ENCODE measurements at regions not wholly inside any gene's neighbourhood (a gene's known extent, or its start where the extent isn't known, plus 50 kb on each side); places are given as distances from the start of the nearest gene placed in this dataset.

DNA sequence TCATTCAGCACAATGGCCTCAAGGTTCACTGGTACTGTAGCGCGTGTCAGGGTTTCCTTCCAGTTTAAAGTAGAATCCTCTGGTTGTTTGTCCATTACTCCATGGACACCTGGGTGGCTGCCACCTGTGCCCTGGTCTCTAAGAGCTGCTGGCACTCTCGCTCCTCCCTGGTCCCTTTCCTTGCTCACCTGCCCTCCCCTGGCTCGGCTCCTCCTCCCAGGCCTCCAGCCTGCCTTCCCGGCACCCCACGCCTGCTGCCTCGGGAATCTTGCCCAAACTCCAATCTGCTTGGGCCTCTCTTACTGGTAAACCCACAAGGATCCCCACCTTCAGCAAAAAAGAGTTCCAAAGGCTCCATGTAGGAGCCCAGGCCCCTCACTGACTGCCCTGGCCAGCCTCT, 154.4 kb upstream of the DIO3 start:
- Histone ChIP-seq H3K36me3 (no peaks in the 10 kb centered on the region), H3K27me3 (no peaks in the 10 kb centered on the region), H3K9me3 (no peaks in the 10 kb centered on the region), H3K4me3 (ENCODE audit: low read depth, low read length) (no peak overlapping the region), H3K4me1 (no peaks in the 10 kb centered on the region)
- DNase-seq: no peak
- TF ChIP-seq, protein P1, sequence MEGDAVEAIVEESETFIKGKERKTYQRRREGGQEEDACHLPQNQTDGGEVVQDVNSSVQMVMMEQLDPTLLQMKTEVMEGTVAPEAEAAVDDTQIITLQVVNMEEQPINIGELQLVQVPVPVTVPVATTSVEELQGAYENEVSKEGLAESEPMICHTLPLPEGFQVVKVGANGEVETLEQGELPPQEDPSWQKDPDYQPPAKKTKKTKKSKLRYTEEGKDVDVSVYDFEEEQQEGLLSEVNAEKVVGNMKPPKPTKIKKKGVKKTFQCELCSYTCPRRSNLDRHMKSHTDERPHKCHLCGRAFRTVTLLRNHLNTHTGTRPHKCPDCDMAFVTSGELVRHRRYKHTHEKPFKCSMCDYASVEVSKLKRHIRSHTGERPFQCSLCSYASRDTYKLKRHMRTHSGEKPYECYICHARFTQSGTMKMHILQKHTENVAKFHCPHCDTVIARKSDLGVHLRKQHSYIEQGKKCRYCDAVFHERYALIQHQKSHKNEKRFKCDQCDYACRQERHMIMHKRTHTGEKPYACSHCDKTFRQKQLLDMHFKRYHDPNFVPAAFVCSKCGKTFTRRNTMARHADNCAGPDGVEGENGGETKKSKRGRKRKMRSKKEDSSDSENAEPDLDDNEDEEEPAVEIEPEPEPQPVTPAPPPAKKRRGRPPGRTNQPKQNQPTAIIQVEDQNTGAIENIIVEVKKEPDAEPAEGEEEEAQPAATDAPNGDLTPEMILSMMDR (IDR thresholded peaks at IDR 0.05; ENCODE audit: low read depth, low read length): no peak

DNA sequence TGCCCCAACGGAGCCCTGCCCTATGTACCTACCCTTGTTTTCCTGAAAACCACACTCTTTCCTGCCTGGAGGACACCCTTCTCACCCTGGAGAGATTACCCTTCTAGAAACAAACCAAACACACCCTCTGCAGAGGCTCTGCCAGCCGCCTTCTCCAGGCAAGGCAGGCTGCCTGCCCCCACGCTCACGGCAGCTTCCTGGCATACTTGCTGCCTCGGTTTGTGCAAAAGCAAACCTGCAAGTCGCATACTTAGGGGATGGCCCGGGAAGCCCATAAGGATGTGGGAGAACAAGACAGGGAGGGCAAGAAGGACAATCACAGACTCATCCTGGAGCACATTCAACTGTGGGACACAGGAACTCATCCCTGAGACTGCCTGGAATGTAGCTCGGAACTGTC, 154.0 kb upstream of the DIO3 start:
- Histone ChIP-seq H3K4me3 (ENCODE audit: low read depth, low read length) (no peak overlapping the region), H3K36me3 (no peaks in the 10 kb centered on the region), H3K9me3 (no peaks in the 10 kb centered on the region), H3K4me1 (no peaks in the 10 kb centered on the region), H3K27me3 (no peaks in the 10 kb centered on the region)
- TF ChIP-seq, protein P1 (IDR thresholded peaks at IDR 0.05; ENCODE audit: low read depth, low read length): no peak
- DNase-seq: no peak

DNA sequence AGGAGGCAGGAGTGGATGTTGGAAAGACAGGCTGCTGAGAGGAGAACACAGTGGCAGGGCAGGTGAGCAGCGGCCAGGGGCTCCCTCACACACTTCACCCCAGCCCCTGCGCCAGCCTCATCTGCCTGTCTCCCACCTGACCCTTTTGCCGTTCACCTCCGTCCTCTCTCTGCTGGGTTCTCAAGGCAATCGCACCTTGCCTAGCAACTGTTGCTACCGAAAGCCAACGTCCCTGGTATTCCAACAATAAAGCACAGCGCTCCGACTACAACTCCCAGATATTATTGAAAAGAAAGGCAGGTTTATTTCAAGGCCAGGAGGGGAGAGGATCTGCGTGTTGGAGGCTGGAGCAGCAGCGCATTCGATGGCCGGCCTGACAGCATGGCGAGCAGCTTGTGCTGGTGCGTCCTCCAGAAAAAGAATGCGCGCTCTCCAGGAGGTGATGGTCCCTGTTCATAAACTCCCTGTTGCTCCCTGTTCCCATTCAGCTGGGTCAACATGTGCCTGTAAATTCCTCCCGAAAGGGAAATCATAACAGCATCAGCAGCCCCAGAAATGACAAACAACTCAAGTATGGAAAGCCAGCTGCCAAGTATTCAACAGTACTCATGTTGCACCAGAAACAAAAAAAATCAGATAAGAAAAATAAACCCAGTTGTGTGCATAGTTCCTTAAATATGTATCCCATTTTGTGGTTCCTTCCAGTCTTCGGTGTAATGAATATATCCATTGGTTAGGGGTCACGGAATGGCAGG, 153.0 kb upstream of the DIO3 start:
- TF ChIP-seq, protein P1 (IDR thresholded peaks at IDR 0.05; ENCODE audit: low read depth, low read length): no peak
- no peaks in the 10 kb centered on the region for H3K4me1 ChIP-seq
- H3K9me3 ChIP-seq: no peaks in the 10 kb centered on the region
- H3K4me3 ChIP-seq (ENCODE audit: low read depth, low read length): no peak overlapping the region
- DNase-seq: no peak
- H3K36me3 ChIP-seq: no peaks in the 10 kb centered on the region
- no peaks in the 10 kb centered on the region for H3K27me3 ChIP-seq

DNA sequence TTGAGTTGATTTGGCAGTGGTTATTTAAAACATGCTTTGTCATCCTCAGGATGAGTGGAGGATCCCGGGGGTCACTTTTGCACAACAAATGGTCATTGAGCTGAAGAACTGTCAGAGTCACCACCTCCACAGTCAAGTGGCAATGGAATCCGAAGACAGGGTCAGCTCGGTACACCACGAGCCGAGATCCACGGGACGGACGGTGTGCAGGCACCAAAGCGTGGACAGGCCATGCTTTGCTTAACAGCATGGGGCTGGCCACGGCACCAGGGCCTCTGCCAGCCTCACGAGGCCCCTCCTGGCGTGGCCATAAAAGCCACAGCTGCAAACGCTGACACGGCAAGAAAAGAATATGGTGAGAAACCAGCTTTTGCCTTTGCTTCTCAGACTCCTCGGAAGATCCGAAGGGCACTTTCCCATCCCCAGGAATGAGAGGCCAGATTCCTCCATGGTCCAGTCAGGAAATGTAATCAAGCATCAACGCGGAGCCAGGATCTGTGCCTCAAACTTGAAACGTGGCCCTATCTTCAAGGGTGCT, 152.2 kb upstream of the DIO3 start:
- no peak for DNase-seq
- Histone ChIP-seq H3K4me1 (no peaks in the 10 kb centered on the region), H3K4me3 (ENCODE audit: low read depth, low read length) (no peak overlapping the region), H3K9me3 (no peaks in the 10 kb centered on the region), H3K27me3 (no peaks in the 10 kb centered on the region), H3K36me3 (no peaks in the 10 kb centered on the region)
- TF ChIP-seq, protein P1 (IDR thresholded peaks at IDR 0.05; ENCODE audit: low read depth, low read length): no peak

DNA sequence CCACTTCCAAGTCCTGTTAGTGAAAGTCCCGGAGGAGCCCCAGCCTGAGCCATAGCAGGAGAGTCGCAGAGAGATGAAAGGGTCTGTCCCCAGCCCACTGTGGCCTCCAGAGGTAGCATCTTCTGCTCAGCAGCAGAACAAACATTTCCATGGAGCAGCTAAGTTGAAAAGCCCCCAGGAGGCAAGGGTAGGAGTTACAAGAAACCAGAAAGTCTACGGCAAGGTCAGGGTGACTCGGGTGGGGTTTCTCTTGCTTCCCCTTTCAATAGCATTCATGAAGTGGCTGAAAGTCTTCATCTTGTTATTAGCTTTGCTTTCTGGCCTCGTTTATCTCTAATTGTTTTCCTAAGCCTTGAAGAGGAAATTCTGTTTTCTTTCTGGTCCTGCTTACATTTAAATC, 151.2 kb upstream of the DIO3 start:
- Histone ChIP-seq H3K36me3 (no peaks in the 10 kb centered on the region), H3K4me3 (ENCODE audit: low read depth, low read length) (no peak overlapping the region), H3K9me3 (no peaks in the 10 kb centered on the region), H3K27me3 (no peaks in the 10 kb centered on the region), H3K4me1 (no peaks in the 10 kb centered on the region)
- TF ChIP-seq, protein P1 (IDR thresholded peaks at IDR 0.05; ENCODE audit: low read depth, low read length): no peak
- no peak for DNase-seq

DNA sequence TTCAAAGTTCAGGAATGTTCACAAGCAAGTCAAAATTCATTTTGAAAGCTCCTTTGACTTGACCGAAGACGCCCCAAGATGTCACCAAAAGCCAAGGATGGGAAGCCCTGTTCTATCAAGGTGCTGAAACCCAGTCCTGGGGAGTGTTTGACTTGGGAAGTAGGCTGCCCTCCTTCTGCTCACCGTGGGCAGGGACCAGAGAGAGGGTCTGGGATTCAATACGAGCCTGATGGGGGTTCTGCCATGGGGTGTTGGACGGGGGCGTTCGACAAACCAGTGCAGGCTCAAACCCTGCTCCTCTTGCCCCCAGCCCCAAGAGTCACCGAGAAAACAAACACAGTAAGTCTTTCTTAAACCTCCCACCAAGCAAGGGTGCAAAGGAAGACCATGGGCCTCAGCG, 150.1 kb upstream of the DIO3 start:
- no peak for DNase-seq
- Histone ChIP-seq H3K4me3 (ENCODE audit: low read depth, low read length) (no peak overlapping the region), H3K36me3 (no peaks in the 10 kb centered on the region), H3K9me3 (no peaks in the 10 kb centered on the region), H3K27me3 (no peaks in the 10 kb centered on the region), H3K4me1 (no peaks in the 10 kb centered on the region)
- TF ChIP-seq, protein P1 (IDR thresholded peaks at IDR 0.05; ENCODE audit: low read depth, low read length): no peak

Measured in BE2C (cell line).